BE2C (cell line): ENCODE measurements at regions not wholly inside any gene's neighbourhood (a gene's known extent, or its start where the extent isn't known, plus 50 kb on each side); places are given as distances from the start of the nearest gene placed in this dataset.

Source experiments
- DNase-seq: peaks from one replicate; pipeline ENCODE4 v3.0.0-alpha.2; 2020
- H3K27me3 ChIP-seq: fragments of 250-450 bp; sonication (Bioruptor Pico); 2 replicates; pipeline ENCODE4 v1.5.1; 2020; ENCODE audit warnings: mild to moderate bottlenecking
- H3K36me3 ChIP-seq: fragments of 250-450 bp; sonication (Bioruptor Pico); 2 replicates; pipeline ENCODE4 v1.5.1; 2020; ENCODE audit warnings: mild to moderate bottlenecking
- H3K4me1 ChIP-seq: fragments of 250-450 bp; sonication (Bioruptor Pico); 2 replicates; pipeline ENCODE4 v1.5.1; 2020
- H3K4me3 ChIP-seq: 2 replicates; pipeline ENCODE4 v1.5.1; 2011; ENCODE audit warnings: low read depth, low read length
- H3K9me3 ChIP-seq: fragments of 250-450 bp; sonication (Bioruptor Pico); 2 replicates; pipeline ENCODE4 v1.5.1; 2020
- TF ChIP-seq, protein P1 (sequence below): IDR thresholded peaks from 2 replicates; pipeline ENCODE4 v1.5.1; 2012; ENCODE audit warnings: mild to moderate bottlenecking, low read depth, low read length

DNA sequence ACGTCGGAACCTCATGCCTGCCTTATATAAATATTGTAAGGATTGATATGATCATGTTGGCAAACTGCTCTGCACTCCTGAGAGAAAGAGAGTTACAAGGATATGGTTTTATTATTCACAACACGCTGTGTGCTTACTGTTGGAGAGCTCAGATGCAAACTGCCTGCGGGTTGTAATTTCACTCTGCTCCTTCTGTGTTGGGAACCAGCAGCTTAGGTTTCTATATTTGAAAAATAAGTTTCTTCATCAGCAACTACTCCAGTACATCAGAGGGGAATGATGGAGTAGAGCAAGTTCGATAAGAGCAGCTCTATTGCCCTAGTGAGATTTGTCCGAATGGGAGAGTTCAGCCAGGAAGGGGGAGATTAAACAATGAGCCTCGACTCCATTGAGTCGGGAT, 106.9 kb upstream of the UBL3 start:
- TF ChIP-seq, protein P1, sequence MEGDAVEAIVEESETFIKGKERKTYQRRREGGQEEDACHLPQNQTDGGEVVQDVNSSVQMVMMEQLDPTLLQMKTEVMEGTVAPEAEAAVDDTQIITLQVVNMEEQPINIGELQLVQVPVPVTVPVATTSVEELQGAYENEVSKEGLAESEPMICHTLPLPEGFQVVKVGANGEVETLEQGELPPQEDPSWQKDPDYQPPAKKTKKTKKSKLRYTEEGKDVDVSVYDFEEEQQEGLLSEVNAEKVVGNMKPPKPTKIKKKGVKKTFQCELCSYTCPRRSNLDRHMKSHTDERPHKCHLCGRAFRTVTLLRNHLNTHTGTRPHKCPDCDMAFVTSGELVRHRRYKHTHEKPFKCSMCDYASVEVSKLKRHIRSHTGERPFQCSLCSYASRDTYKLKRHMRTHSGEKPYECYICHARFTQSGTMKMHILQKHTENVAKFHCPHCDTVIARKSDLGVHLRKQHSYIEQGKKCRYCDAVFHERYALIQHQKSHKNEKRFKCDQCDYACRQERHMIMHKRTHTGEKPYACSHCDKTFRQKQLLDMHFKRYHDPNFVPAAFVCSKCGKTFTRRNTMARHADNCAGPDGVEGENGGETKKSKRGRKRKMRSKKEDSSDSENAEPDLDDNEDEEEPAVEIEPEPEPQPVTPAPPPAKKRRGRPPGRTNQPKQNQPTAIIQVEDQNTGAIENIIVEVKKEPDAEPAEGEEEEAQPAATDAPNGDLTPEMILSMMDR, result no peak
- no peaks in the 10 kb centered on the region for H3K9me3 ChIP-seq
- H3K4me3 ChIP-seq, result no peak overlapping the region
- no peaks in the 10 kb centered on the region for H3K36me3 ChIP-seq
- H3K4me1 ChIP-seq, result no peaks in the 10 kb centered on the region
- DNase-seq, result no peak
- peaks cover 18% of the 10 kb centered on the region; the same call in 1 of the 2 replicates for H3K27me3 ChIP-seq

DNA sequence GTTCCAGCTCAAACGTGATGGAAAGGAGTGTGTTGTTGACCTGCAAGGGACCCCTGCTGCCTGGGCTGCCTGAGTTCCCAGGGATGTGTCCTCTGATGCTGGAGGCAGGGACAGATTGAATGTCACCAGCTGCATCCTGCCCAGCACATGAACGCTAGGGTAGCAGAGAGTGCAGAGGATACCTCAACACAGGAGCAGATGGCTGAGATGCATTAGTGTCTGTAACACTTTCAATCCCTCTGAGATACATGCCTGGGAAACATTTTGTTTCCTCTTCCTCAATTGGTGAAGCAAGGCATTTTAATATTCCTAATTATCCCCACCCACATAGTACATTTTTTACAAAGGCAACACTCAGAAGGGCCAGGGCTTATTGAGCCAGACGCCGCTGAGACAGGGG, 106.4 kb upstream of the UBL3 start:
- TF ChIP-seq, protein P1, result no peak
- Histone ChIP-seq H3K27me3 (peaks cover 18% of the 10 kb centered on the region; the same call in 1 of the 2 replicates), H3K4me3 (no peak overlapping the region), H3K9me3 (no peaks in the 10 kb centered on the region), H3K4me1 (no peaks in the 10 kb centered on the region), H3K36me3 (no peaks in the 10 kb centered on the region)
- no peak for DNase-seq

DNA sequence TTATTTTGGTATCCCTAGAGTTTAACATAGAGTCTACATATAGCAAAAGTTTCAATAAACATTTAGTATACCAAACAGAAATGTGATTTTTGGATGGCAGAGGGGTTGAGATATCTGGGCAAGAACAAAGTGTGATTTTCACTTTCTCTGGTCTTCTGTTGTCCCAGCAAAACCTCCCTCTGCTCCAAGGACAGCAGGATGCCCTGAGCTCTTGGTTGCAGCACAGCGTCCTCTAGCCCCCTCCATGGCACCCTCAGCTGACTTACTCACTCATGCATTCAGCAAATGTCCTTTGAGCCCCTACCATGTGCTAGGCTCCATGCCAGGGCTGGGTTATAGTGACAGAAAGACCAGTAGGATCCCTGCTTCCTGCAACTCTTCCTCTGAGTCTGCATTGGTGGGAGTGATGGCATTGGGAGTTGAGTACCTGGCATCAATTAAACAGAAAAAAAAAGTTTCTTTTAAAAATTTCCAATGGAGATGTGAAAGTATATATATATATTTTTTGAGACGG, 104.8 kb upstream of the UBL3 start:
- Histone ChIP-seq H3K4me3 (no peak overlapping the region), H3K4me1 (no peaks in the 10 kb centered on the region), H3K36me3 (no peaks in the 10 kb centered on the region), H3K9me3 (no peaks in the 10 kb centered on the region), H3K27me3 (peaks cover 18% of the 10 kb centered on the region; the same call in 1 of the 2 replicates)
- TF ChIP-seq, protein P1, result no peak
- DNase-seq, result no peak

DNA sequence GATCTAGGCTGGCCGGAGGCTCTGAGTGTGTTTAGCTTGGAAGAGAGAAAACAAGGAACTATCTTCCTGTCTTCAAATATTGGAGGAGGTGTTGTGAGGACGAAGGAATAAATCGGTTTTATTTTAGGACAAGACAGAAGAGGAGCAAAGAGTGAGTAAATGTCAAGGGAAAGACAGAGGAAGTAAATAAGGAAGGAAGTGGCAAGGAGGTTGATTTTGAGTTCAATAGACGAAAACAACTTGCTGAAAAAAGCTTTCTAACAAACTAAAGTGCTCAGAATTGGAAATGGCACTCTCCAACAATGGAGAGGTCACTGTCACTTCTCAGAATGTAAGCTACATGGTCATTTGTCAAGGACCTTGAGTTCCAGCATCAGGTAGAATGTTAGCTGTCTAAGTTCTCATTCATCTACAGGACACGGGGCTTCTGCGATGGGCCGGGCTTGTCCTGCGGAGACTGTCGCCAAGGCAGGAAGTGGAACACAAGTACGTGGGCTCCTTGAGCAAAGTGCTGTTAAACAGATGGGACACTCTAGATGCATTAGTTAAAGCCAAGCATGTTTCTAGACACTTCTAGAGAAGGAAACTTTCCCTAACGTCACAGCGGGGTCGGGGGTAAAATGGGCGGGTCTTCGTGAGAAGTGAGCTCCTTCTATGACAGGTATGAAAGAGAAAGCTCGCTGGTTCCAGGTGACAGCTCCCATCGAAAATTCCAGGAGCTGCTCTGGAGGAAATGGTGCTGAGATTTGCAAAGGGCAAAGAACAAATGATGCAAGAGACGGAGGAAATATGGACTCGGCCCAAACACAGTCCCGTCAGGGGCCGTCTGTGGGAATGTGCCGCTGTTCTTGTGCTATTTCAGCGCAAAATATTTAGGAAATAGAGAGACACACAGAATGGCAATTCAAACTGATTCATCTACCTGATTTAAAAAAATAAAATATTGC, 103.9 kb upstream of the UBL3 start:
- TF ChIP-seq, protein P1, result no peak

DNA sequence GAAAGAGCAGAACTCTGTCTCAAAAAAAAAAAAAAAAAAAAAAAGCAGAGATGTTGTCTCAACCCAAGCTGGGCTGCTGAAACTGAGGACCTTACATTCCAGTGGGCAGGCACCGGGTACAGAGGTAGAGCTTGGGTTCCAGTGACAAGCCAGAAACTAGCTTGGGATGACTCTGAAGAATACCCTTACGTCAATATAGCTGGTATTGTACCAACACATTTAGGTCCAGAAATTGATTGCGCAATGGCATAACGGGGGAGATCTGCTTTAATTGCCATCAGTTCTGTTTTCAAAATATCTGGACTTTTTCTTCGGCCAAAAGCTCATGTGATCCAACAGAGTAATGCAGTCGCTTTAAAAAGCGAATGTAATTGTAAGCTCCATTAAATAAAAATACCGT, 103.1 kb upstream of the UBL3 start:
- Histone ChIP-seq H3K9me3 (no peaks in the 10 kb centered on the region), H3K4me3 (no peak overlapping the region), H3K4me1 (no peaks in the 10 kb centered on the region), H3K27me3 (peaks cover 18% of the 10 kb centered on the region; the same call in 1 of the 2 replicates), H3K36me3 (no peaks in the 10 kb centered on the region)
- DNase-seq, result no peak
- TF ChIP-seq, protein P1, result no peak

More for the DNA sequence above, 103.9 kb upstream of the UBL3 start:
- Histone ChIP-seq H3K4me1 (no peaks in the 10 kb centered on the region), H3K9me3 (no peaks in the 10 kb centered on the region), H3K4me3 (no peak overlapping the region), H3K27me3 (peaks cover 18% of the 10 kb centered on the region; the same call in 1 of the 2 replicates), H3K36me3 (no peaks in the 10 kb centered on the region)
- DNase-seq, result no peak

DNA sequence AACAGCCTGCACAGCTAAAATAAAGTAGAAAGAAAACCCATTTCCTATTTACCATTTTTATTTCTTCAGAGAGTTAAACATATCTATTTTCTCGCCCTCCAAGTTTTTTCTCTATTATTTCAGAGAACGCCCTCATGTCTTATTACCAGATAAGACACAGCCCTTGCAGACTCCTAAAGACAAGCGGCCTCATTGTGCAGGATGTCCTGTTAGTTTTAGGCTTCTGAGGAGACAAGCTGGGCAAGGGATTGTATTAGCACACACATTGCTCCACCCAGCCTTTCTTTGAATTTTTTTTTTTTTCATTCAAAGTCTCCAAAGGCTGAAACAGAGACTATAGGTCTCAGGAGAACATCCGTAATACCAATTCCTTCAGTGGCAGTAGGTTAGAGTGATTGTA, 101.8 kb upstream of the UBL3 start:
- H3K36me3 ChIP-seq, result no peaks in the 10 kb centered on the region
- no peak for DNase-seq
- peaks cover 9% of the 10 kb centered on the region; the same call in 1 of the 2 replicates for H3K27me3 ChIP-seq
- no peak overlapping the region for H3K4me3 ChIP-seq
- TF ChIP-seq, protein P1, result no peak
- no peaks in the 10 kb centered on the region for H3K9me3 ChIP-seq
- H3K4me1 ChIP-seq, result no peaks in the 10 kb centered on the region
